Activated CD8-positive, alpha-beta memory T cell treated with anti-CD3 and anti-CD28 coated beads, Interleukin-2, amount 50 U/mL, for 1 hour (primary cell): ENCODE measurements at regions not wholly inside any gene's neighbourhood (a gene's known extent, or its start where the extent isn't known, plus 50 kb on each side); places are given as distances from the start of the nearest gene placed in this dataset.

ENCODE experiments used
- DNase-seq: peaks from one replicate; pipeline ENCODE4 v3.0.0-alpha.2; 2020; ENCODE audit errors: extremely low read depth

DNA sequence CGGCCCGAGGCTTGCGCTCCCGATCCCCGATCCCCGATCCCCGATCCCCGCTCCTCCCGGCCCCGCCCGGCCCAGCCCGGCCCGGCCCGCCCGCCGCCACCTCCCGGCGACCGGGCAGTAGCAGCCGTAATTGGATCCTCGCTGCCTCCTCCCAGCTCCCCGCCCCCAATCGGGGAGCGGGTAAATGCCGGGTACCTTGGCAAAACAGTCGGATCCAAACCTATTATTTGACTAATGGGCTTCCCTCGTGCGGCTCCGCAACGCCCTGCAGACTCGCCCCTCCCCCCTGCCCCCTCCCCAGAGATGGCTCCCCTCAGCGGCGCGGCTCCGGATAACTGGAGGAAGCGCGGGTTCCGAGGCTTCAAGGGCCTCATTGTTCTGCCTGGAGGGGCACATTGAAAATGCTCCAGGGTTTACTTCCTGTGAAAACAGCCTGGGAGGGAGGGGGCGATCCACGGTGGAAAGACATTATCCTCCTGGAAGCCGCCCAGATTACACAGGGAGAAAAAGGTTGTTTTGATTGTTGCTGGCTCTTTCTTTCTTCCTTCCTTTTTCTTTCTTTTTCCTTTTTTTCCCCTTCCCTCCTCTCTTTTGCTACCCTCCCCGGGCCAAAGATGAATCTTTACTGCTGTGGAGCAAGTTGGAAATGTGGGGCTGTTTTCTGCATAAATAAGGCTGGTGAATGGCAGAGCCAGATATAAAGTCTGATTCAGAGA lies 94.7 kb upstream of the ZMIZ1 start:
- no peak for DNase-seq

DNA sequence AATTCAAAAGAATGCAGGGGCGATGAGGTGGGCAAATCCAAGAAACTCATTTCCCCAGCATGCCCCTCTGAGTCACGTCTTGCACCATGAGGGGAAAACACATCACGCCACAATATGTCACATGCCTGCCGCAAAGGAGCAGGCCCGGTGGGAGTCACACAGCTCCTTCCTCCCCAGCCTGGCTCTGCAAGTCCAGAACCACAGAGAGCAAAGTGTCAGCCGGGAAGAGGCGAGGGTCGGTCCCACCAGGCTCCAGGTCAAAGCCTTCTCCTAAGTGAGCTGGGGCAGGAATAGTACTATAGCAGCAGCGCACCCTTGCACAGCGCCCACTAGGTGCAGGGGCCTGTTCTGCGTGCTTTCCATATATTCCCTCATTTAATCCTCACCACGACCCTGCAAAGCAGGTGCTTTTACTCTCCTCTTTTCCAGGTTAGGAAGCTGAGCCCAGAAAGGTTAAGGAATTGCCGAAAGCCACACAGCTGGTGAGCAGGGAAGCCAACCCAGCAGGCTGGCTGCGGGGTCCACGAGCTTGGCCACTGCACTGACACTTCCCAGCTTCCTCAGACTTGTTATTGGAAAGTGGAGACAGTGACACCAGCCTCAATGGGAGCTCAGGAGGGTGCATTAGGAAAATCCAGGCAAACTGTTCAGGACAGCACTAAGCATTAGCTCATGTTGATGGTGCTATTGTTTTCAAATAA lies 94.0 kb upstream of the ZMIZ1 start:
- no peak for DNase-seq

DNA sequence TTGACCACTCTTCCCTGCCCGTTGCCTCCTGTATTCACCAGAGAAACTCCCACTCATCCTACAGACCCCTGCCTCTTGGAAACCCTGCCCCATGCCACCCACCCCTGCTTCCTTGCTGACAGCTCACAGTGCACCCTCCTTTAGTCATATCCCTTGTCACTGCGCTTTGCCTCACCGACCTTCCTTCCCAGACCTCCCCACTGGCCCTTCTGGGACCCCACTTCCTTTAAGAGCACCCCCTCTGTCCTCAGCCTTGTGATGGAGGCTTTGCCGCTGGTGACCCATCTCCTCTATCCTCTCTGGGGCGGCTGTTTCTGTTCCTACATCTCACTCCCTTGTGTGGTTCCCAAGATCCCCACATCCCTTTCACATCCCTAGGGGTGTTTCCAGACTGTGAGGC lies 92.8 kb upstream of the ZMIZ1 start:
- DNase-seq, result no peak

DNA sequence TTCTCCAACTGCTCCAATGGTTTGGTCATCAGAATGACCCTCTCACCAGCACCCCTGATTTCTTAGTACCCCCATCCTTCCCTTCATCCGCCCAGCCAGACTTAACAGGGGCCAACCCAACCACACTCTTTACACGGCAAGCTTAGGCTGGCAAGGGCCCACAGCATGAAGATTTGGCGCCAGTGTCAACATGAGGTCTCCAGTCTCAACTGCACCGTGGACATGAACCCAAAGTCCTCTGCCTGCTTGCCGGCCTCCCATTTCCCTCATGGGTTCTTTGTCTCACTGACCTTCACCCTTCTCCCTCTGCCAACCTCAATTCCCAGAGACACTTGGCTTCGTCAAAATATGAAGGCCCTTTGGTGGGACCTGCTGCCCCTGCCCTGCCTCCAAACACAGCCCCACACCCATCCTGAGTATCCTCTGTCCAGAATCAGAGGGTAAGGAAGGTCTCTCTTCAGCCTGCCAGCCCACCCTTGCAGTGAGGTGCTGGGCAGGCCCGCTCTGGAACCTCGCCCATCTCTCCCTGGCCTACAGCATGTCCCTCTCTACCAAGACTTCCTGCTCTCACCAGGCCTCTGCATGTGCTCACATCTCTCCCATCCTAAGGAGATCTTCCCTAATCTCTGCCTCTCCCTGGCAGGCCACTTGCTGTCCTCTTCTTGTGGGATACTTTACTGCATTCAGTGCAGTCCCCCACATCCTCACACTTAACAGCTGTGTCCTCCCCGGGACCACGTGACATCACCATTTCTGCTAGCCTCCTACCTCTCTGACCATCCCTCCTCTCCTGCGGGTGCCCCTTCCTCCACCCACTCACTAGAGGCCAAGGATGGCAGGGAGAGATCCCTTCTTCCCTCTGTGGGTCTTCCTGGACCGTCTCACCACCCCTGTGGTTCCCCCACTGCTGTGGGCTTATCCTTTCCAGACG lies 91.7 kb upstream of the ZMIZ1 start:
- no peak for DNase-seq

DNA sequence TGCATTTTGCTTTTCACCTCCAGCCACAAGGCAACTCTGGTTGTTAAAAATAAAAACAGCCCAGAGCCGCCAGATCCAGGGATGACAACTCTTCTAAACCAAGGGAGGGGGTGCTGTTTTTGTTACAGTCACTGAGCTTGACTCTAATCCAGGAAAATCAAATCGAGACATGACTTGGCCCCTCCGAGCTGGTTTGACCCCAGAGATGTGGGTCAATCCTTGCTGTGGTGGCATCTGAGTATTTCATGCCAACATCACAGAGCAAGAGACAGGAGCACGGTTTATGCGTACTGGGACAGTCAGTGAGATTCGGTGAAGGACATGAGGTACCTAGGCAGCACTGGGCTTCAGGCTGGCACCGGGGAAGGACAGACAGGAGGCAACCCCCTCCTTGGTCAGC lies 88.8 kb upstream of the ZMIZ1 start:
- no peak for DNase-seq

DNA sequence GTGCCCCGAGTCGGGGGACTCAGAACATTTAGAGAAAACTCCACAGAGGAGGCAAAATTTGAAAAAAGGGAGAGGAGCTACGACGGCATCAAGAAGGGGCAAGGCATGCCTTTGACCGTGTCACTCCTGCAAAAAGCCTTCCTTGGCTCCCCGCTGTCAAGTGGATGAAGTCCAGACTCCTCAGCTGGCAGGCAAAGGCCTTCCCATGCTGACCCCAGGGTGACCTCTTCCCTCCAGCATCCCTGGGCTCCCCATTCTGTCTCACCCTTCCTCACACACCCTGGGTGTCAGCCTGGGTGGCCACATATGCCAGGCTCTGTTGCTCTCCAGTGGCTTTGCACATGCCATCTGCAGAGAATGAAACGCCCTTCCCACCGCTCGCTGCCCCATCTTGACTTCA lies 88.4 kb upstream of the ZMIZ1 start:
- DNase-seq, result no peak

DNA sequence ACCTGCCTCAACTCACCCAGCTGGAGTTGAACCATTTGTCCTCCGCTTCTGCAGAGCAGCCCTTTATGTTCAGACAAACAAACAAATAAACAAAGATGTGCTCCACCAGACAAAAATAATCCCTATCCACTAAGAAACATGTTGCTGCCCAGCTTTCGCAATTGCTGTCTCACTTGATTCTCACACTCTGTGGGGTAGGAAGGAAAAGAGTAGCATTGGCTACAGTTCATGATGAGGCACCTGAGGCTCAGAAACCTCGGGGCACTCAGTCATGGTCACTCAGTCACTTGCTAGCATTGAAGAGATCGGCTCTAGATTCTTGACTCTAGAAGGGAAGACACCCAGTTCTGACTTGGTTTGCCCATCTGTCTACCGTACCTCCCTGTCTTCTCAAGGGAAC lies 88.0 kb upstream of the ZMIZ1 start:
- DNase-seq, result no peak

DNA sequence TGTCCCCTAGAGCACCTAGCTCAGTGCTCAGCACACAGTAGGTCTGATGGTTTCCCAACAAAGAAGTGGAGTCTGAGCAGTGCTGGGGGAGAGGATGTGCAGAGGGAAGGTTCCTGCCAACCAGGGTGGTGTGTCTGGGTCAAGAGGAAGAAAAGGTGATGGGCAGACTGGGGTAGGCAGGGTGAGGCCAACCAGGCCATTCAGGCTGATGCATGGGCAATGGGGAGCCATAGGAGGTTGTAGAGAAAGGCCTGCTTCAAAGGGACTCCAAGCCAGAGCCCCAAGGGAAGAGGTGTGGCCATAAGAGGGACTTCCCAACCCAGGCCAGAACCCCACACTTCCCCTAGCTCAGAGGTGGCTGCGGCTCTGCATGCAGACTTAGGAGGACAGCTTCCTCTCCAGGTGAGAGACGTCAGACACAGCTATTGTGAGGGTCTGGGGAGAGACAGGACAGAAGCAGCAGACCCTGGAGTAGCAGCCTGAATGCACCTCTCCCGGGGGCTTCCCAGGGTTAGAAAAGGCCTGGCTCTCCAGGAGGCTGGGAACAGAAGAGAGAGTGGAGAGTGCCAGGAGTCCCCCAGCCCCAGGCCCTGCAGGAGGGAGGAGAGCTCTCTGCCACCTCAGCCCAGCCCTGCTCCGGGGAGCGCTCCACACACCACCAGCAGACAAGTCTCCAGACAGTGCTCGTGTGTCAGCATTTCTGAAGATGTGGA lies 87.4 kb upstream of the ZMIZ1 start:
- DNase-seq, result no peak

DNA sequence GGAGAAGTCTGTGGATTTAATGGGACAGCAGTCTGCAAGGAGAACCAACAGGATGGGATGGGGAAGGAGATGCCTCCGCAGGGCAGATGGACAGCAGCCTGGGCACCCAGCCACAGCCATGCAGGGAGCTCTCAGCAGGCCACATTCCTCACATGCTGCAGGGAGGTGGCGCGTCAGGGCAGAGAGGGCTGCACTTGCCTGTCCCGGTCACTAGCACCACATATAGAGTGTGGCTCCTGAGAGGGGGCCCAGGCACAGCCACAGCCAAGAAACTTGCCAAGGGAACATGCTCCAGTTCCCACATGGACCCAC lies 86.8 kb upstream of the ZMIZ1 start:
- DNase-seq, result no peak

DNA sequence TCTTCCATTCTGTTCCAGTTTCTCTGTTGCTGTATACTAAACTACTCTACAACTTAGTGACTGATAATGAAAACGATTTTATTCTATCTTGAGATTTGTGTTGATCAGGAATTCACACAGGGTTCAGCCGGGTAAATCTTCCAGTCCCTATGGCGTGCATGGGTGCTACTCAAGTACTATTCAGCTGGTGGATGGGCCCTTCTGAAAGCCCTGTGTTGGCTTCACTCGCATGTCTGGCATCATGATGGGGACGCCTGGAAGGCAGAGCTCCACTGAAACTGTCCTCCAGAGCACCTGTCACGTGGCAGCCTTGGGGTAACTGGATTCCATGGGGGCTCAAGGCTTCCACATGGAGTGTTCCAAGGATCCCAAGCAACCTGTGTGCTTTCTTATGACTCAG lies 86.0 kb upstream of the ZMIZ1 start:
- DNase-seq, result no peak

DNA sequence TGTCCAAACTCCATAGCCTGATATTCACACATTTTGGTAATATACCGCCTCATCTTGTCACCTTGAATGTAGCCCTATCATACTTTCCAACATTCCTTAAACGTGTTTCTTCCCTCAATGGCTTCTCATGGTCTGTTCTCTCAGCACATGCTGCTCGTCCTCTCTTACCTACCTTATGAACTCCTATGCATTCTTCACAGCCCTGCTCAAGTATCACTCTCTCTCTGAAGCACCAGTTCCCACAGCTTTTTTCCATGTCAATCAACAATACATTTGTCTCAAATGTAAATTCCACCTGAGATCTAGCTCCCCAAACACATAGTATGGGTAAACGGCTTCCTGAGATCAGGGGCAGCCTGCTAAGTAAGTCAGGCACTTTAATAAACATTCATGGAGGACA lies 85.2 kb upstream of the ZMIZ1 start:
- DNase-seq, result no peak

DNA sequence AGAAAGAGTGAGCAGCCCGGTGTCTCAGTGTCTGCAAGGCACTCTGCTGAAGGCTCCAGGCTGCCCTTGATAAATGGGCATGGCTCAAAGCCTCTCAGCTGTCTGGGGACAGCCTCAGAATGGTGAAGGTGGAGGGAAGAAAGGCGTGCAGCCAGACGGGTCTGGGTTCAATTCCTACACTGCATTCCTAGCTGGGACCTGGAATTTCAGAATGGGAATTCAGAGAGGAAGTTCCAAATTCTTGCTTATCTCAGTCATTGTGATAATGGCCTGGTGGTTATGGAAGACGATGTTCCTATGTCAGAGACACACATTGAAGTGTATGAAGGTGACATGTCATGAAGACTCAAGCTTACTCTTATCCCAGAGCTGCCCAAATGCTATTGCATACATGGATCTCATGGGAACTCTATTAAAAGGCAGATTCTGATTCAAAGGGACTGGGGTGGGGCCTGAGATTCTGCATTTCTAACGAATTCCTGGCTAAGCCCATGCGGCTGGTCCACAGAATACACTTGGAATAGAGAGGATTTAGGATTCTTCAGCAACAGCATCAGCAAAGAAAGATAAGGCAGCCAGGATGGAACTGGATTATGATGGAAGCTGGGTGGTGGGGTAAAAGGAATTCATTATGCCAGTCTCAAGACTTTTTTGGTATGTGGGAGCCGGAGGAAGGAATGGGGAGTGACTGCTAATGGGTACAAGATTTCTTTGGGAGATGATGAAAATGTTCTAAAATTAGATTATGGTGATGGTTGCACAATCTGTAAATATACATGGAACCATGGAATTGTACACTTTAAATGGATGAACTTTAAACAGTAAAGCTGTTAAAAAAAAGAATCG lies 82.6 kb upstream of the ZMIZ1 start:
- no peak for DNase-seq

DNA sequence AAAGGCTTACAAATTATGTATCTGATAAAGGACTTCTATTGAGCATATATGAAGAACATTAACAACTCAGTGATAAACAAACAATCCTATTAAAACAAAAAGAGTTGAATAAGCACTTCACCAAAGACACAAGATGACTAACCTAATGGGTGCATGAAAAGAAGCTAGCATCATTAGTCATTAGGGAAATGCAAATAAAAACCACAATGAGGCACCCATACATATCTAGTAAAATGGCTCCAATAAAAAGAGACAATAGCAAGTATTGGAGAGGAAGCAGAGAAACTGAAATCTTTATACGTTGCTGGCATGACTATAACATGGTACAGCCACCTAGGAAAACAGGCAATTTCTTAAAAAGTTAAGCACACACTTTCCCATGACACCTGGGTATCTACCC lies 77.6 kb upstream of the ZMIZ1 start:
- DNase-seq, result no peak

DNA sequence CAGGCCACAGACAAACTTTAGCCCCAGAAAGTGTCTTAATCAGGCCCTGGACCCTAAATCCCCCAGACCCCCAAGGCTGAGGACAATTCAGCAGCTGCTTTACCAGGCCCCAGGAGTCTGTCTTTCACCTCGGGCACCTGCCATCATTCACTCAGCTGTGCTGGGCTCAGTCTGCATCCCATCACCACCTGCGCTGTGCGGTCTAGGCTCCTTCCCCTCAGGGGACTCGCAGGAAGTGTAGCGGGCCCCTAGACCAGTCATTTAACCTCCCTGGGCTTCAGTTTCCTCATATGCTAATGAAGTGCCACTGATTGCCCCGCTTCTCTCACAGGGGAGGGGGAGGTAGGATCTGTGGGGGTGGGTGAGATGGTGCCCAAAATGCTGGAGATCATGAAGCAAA lies 76.4 kb upstream of the ZMIZ1 start:
- no peak for DNase-seq

DNA sequence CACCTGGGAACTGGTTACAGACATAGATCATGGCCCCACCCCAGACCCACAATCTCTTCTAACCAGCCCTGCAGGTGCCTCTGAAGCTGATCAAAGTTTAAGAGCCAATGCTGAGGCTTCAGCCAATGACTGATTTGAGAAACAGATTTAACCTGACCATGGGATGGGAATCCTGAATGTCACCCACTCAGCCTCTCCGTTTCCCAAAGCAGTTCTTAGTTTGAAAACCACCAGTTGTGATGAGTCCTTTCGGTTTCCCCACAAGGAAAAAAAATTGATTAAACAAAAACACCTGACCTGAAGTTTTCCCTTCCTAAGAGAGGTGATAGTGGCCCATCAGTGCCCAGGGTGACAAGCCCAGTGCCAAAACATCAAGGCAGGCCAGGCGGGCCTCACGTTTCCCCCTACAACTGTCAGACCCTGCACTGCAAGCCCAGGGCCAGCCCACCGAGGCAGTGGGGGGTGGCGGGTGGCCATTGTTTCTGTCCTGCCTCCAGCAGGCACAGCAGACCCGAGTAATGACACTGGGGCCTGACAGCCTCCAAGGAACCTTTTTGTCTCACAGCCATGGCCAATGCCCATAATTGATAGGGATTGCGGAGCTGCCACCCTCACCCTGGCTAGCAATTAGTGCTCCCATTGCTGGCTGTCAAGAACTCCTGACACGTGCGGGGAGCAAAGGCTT lies 75.4 kb upstream of the ZMIZ1 start:
- no peak for DNase-seq

DNA sequence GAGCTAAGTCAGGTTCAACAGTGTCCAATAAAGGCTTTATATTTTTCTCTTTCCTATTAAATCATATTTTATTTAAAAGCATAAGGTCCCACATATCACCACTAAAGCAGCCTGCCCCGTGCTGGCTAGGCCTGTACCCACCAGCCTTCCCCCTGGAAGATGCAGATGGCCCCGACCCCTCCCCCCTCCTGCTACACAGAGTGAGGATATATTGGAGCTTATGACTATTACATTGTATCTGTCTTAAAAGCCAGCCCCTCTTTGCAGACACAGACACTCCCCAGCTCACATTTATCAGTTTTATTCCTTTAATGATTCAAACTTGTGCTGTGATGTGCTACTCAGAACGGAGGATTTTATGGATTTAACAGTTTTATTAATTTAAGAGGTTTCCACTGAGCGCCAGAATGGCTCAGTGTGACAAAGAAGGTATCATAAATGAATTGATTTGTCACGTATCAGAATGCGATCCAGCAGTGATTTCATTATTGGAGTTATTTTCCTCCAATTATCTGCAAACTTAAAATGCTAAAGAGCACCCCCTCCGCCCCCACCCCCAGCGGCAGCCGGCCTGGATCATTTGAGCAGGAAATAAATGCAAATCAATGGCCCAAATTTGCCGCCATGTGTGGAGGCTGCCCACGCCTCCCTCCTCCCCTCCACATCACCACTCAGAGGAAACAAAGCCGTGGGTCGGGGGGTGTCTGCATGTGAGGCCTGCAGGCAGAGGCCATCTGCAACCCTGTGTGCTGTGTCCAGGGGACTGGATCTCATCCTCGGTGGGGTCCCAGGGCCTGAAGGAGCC lies 72.6 kb upstream of the ZMIZ1 start:
- DNase-seq, result no peak

DNA sequence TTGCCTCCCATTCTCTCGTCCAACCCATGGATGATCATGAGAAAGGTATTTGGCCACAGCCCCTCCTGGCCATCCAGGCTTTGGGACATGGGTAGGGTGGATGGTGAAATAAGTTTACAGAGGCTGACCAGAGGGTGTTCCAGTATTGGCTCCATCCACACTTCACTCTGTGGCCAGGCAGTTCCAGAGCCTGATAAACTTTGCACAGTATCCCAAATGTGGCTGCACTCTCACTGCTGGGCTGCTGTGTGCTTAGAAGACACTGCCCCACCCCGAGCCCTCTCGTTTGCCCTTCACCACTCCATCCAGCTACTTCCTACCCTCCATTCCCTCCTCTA lies 72.0 kb upstream of the ZMIZ1 start:
- DNase-seq, result no peak

DNA sequence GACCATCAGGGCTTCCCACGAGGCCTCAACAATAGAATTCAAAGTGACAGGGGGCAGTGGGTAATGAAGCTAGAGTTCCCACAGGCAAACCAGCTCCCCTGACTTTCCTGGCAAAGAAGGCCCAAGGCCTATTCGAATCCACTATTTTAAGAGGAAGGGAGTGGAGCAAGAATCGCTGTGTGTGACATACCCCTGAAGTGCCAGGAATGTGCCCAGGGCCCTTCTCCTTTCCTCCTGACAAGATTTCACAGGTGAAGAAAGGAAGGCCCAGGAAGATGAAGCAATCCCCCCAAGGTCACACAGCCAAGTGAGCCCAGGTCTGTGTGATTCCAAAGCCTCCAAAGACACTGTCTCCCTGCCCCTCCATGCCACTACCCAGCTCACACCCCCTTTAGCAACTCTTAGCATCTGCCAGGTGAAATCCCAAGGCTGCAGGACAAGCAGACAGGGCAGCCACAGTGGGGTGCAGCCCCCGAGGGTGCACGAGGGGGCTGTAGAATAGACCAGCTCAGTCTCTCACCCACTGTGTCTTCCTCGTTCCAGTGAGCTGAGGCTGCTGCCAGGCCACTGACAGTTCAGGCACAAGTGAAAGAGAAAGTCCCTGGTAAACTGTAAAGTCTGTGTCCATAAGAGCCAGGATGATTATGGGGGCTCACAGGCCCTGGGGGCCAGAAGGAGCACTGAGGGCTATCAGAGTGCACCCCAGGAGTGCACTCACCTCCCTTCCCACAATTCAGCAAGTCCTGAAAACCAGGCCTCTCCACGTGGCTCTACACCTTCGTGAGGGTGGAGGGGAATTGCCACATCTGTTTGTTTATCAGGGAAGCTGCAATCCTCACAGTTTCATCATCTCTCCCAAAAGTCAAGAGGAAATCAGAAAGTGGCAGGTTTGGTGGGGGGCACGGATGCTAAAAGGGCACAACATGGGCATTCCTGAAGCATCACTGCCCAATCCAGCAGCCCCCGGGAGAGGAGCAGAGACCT lies 70.8 kb upstream of the ZMIZ1 start:
- DNase-seq, result no peak
